Neural cell (in vitro differentiated cells): ENCODE measurements at regions not wholly inside any gene's neighbourhood (a gene's known extent, or its start where the extent isn't known, plus 50 kb on each side); places are given as distances from the start of the nearest gene placed in this dataset.

Experiments
- CTCF ChIP-seq: fragments of 450-650 bp; IDR thresholded peaks from 2 replicates; pipeline ENCODE4 v1.5.1; 2014; ENCODE audit warnings: antibody characterized with exemption, mild to moderate bottlenecking, moderate library complexity; ENCODE audit not compliant: poor library complexity, severe bottlenecking
- EZH2 ChIP-seq: fragments of 200-600, 300-800 bp; shearing (Covaris generic), sonication (generic); IDR thresholded peaks from 2 replicates; pipeline ENCODE4 v1.6.1; 2014; ENCODE audit warnings: antibody characterized with exemption, low read length, borderline replicate concordance, mild to moderate bottlenecking; ENCODE audit not compliant: insufficient read depth, poor library complexity, severe bottlenecking
- POLR2AphosphoS5 ChIP-seq: IDR thresholded peaks from 2 replicates; pipeline ENCODE4 v1.6.1; 2012
- RAD21 ChIP-seq: fragments of 450-650 bp; conservative IDR thresholded peaks from 2 replicates; pipeline ENCODE4 v1.6.1; 2014; ENCODE audit warnings: antibody characterized with exemption, mild to moderate bottlenecking, moderate library complexity
- REST ChIP-seq: IDR thresholded peaks from 2 replicates; pipeline ENCODE4 v1.6.1; 2012; ENCODE audit warnings: borderline replicate concordance
- SMC3 ChIP-seq: fragments of 450-650 bp; conservative IDR thresholded peaks from 2 replicates; pipeline ENCODE4 v1.6.1; 2014; ENCODE audit warnings: antibody characterized with exemption, mild to moderate bottlenecking, moderate library complexity; ENCODE audit not compliant: poor library complexity

- TF ChIP-seq CTCF: no peak
- no peak for TF ChIP-seq EZH2
- no peak for TF ChIP-seq REST
- no peak for TF ChIP-seq SMC3
- TF ChIP-seq RAD21: no peak
- no peak for TF ChIP-seq POLR2AphosphoS5
These were observed 300.5 kb downstream of the ANTXR2 start for GRCh38 chr4:79772510-79772909.
